ENCODE measurements at regions not wholly inside any gene's neighbourhood (a gene's known extent, or its start where the extent isn't known, plus 50 kb on each side); places are given as distances from the start of the nearest gene placed in this dataset.
A peak's percentile ranks its signal among the peaks of the same experiment; 100 is the strongest.

DNA sequence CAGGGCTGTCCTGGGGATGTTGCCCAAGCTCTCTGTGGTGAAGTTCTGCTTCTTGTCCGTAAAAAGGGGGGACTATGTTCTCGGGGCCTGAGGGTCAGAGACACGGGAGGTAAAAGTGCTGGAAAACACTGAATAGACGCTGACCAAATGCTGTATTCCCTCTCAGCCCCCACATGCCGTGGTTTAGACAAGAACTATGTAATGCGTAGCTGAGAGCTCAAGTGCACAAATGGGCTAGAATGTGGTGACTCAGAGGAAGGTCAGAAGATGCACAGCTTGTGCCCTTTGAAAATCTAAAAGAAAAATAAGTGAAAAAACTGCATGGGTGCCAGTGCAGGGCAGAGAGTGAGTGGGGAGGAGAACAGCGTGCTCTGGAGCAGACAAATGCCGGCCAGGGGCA is 80.3 kb upstream of the MAP4K4 start:
- H3K27ac ChIP-seq (ENCODE audit: insufficient read depth, low read length), result no peak overlapping the region
- DNase-seq (ENCODE audit: low read depth in 2 of 2), result peak; percentile 75 to 90
- H3K9ac ChIP-seq (ENCODE audit: insufficient read depth, low read length), result no peak overlapping the region
- H4K20me1 ChIP-seq (ENCODE audit: control insufficient read depth, extremely low read depth, insufficient read depth, low read length), result no peaks in the 10 kb centered on the region
- H3K27me3 ChIP-seq (ENCODE audit: control insufficient read depth, insufficient read depth, low read length), result no peaks in the 10 kb centered on the region
- H3K79me2 ChIP-seq (ENCODE audit: control insufficient read depth, insufficient read depth, low read length), result no peaks in the 10 kb centered on the region
- no peak for TF ChIP-seq EZH2 (IDR thresholded peaks at IDR 0.05; ENCODE audit: low read length, missing control alignments)
- TF ChIP-seq, protein P1, sequence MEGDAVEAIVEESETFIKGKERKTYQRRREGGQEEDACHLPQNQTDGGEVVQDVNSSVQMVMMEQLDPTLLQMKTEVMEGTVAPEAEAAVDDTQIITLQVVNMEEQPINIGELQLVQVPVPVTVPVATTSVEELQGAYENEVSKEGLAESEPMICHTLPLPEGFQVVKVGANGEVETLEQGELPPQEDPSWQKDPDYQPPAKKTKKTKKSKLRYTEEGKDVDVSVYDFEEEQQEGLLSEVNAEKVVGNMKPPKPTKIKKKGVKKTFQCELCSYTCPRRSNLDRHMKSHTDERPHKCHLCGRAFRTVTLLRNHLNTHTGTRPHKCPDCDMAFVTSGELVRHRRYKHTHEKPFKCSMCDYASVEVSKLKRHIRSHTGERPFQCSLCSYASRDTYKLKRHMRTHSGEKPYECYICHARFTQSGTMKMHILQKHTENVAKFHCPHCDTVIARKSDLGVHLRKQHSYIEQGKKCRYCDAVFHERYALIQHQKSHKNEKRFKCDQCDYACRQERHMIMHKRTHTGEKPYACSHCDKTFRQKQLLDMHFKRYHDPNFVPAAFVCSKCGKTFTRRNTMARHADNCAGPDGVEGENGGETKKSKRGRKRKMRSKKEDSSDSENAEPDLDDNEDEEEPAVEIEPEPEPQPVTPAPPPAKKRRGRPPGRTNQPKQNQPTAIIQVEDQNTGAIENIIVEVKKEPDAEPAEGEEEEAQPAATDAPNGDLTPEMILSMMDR (conservative IDR thresholded peaks at IDR 0.05 in 1 of 2, IDR thresholded peaks at IDR 0.05 in 1 of 2; ENCODE audit: low read depth in 1 of 2, low read length in 2 of 2), result no peak
- H3K9me3 ChIP-seq (ENCODE audit: control insufficient read depth, insufficient read depth, low read depth, low read length), result no peaks in the 10 kb centered on the region
- no peak overlapping the region for H3K4me3 ChIP-seq (replicated peaks in 1 of 4; ENCODE audit: control extremely low read depth in 1 of 4, insufficient read depth in 1 of 4, low read depth in 3 of 4, low read length in 4 of 4)
- H2AFZ ChIP-seq (ENCODE audit: low read length), result no peak overlapping the region
- peaks cover 12% of the 10 kb centered on the region for H3K4me1 ChIP-seq (ENCODE audit: control insufficient read depth, extremely low read depth, insufficient read depth, low read length)
- H3K36me3 ChIP-seq (ENCODE audit: control insufficient read depth, insufficient read depth, low read length), result no peaks in the 10 kb centered on the region
- H3K4me2 ChIP-seq (ENCODE audit: extremely low read depth, insufficient read depth, low read length), result peak overlapping the region; percentile 23

DNA sequence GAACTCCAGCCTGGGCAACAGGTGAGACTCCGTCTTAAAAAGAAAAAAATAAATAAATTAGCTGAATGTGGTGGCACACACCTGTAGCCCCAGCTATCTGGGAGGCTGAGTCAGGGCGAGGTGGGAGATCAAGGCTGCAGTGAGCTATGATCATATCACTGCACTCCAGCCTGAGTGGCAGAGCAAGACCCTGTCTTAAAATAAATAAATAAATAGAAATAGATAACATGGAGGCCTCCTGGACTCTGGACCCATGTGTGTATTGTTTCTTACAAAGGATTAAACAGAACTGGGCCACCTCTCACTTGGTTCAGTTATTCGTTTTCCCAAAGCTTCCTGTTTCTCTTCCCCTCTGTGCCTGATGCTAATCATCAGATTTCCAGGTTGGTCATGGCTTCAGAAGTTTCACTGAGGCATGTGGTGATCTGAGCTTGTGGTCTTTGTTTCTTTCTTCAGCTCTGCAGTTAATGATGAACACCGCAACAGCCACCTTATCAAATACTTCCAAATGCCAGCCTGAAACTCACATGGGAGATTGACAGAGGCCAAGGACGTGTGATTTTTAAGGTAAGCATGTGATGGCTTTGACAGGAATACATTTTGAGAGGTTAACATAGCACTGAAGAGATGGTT is 83.3 kb upstream of the MAP4K4 start:
- Histone ChIP-seq H3K79me2 (ENCODE audit: control insufficient read depth, insufficient read depth, low read length) (no peaks in the 10 kb centered on the region), H3K36me3 (ENCODE audit: control insufficient read depth, insufficient read depth, low read length) (no peaks in the 10 kb centered on the region), H3K9ac (ENCODE audit: insufficient read depth, low read length) (no peak overlapping the region), H3K27ac (ENCODE audit: insufficient read depth, low read length) (no peak overlapping the region), H3K4me2 (ENCODE audit: extremely low read depth, insufficient read depth, low read length) (no peak overlapping the region), H3K27me3 (ENCODE audit: control insufficient read depth, insufficient read depth, low read length) (no peaks in the 10 kb centered on the region), H3K4me1 (ENCODE audit: control insufficient read depth, extremely low read depth, insufficient read depth, low read length) (peaks cover 12% of the 10 kb centered on the region), H2AFZ (ENCODE audit: low read length) (no peak overlapping the region), H3K9me3 (ENCODE audit: control insufficient read depth, insufficient read depth, low read depth, low read length) (no peaks in the 10 kb centered on the region), H3K4me3 (replicated peaks in 1 of 4; ENCODE audit: control extremely low read depth in 1 of 4, insufficient read depth in 1 of 4, low read depth in 3 of 4, low read length in 4 of 4) (no peak overlapping the region), H4K20me1 (ENCODE audit: control insufficient read depth, extremely low read depth, insufficient read depth, low read length) (no peaks in the 10 kb centered on the region)
- DNase-seq (ENCODE audit: low read depth in 2 of 2), result no peak
- TF ChIP-seq, protein P1 (conservative IDR thresholded peaks at IDR 0.05 in 1 of 2, IDR thresholded peaks at IDR 0.05 in 1 of 2; ENCODE audit: low read depth in 1 of 2, low read length in 2 of 2), result no peak
- TF ChIP-seq EZH2 (IDR thresholded peaks at IDR 0.05; ENCODE audit: low read length, missing control alignments), result no peak

DNA sequence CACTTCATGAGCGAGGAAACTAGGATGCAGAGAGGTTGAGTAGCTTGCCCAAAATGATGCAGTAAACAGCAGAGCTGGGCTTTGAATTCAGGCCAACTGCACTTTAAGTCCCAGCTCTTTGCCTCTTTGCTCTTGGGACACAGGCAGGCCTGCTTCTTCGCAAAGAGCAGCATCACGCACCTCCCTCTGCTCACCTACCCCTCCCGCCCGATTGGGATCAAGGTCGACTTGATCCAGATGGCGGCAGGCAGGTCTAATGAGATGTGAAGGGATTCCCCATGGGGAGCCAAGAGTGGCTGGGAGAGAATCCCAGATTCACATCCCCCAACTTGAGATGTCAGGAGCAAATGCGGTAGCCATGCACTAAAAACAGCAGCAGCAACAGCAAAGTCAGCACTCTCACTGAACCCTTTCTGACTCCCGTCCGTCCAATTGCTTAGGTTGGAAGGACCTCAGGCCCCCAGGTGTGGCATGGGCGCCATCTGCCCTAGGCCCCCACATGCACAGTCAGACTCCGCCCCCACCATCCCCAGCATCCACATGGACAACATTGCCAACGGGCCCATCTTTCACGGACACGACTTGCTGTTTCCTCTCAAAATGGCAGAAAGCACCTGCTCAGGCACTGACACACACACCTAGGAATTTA is 84.3 kb upstream of the MAP4K4 start:
- Histone ChIP-seq H3K9ac (ENCODE audit: insufficient read depth, low read length) (no peak overlapping the region), H2AFZ (ENCODE audit: low read length) (peak overlapping the region; percentile 7), H3K27ac (ENCODE audit: insufficient read depth, low read length) (no peak overlapping the region), H3K79me2 (ENCODE audit: control insufficient read depth, insufficient read depth, low read length) (no peaks in the 10 kb centered on the region), H3K27me3 (ENCODE audit: control insufficient read depth, insufficient read depth, low read length) (no peaks in the 10 kb centered on the region), H3K36me3 (ENCODE audit: control insufficient read depth, insufficient read depth, low read length) (no peaks in the 10 kb centered on the region), H3K4me3 (replicated peaks in 1 of 4; ENCODE audit: control extremely low read depth in 1 of 4, insufficient read depth in 1 of 4, low read depth in 3 of 4, low read length in 4 of 4) (no peak overlapping the region), H3K9me3 (ENCODE audit: control insufficient read depth, insufficient read depth, low read depth, low read length) (no peaks in the 10 kb centered on the region), H3K4me1 (ENCODE audit: control insufficient read depth, extremely low read depth, insufficient read depth, low read length) (peaks cover 9% of the 10 kb centered on the region), H4K20me1 (ENCODE audit: control insufficient read depth, extremely low read depth, insufficient read depth, low read length) (no peaks in the 10 kb centered on the region), H3K4me2 (ENCODE audit: extremely low read depth, insufficient read depth, low read length) (no peak overlapping the region)
- TF ChIP-seq, protein P1 (conservative IDR thresholded peaks at IDR 0.05 in 1 of 2, IDR thresholded peaks at IDR 0.05 in 1 of 2; ENCODE audit: low read depth in 1 of 2, low read length in 2 of 2), result no peak
- TF ChIP-seq EZH2 (IDR thresholded peaks at IDR 0.05; ENCODE audit: low read length, missing control alignments), result no peak
- peak in 1 of 2 donors; percentile 9 for DNase-seq (ENCODE audit: low read depth in 2 of 2)

Measured in fibroblast of lung (primary cell).